T47D (cell line): ENCODE measurements at regions not wholly inside any gene's neighbourhood (a gene's known extent, or its start where the extent isn't known, plus 50 kb on each side); places are given as distances from the start of the nearest gene placed in this dataset.
"Not testable (repeated sequence)": the region's sequence is repeated elsewhere in the genome, so short reads cannot be mapped to it uniquely, and the experiment has no call there.

ENCODE experiments used
- DNase-seq, 2 experiments: peaks; one replicate each; pipeline versions ENCODE4 v3.0.0 to v3.0.0-alpha.2; 2011 to 2012; ENCODE audit warnings: low read depth in 1 of 2, low spot score in 1 of 2
- JUND ChIP-seq: IDR thresholded peaks from 2 replicates; pipeline ENCODE4 v1.6.1; 2012; ENCODE audit warnings: low read depth
- in situ Hi-C: cut with HindIII; loops from 2 replicates; pipeline ENCODE4 v1.10.0; 2016; ENCODE audit warnings: low sequenced_read_pairs, low pct_unique_long_range_greater_than_20kb

GRCh38 chrX:51026862-51027261 lies 116.3 kb downstream of the BMP15 start:
- TF ChIP-seq JUND: no peak
- in situ Hi-C loops: no loop called here
- DNase-seq: no peak

- in situ Hi-C loops: no loop called here
- DNase-seq: peak in 1 of 2 experiments; percentile 1
- no peak for TF ChIP-seq JUND
Observed at GRCh38 chrX:51035746-51036145, 125.2 kb downstream of the BMP15 start.

- peak in 1 of 2 experiments; percentile 47 for DNase-seq
- in situ Hi-C loops: no loop called here
- no peak for TF ChIP-seq JUND
Observed at GRCh38 chrX:51047950-51048349, 137.4 kb downstream of the BMP15 start.

GRCh38 chrX:51053741-51054140 lies 143.2 kb downstream of the BMP15 start:
- no peak for DNase-seq
- in situ Hi-C loops: no loop called here
- no peak for TF ChIP-seq JUND

- in situ Hi-C loops: no loop called here
- no peak for DNase-seq
- no peak for TF ChIP-seq JUND
Observed at GRCh38 chrX:51098046-51098445, 187.5 kb downstream of the BMP15 start.

GRCh38 chrX:51119058-51119926 lies 208.8 kb downstream of the BMP15 start:
- DNase-seq, in situ Hi-C loops: not testable (repeated sequence)

GRCh38 chrX:51125743-51126142 lies 206.9 kb upstream of the NUDT10 start:
- DNase-seq, in situ Hi-C loops: not testable (repeated sequence)

GRCh38 chrX:51144828-51145442 lies 187.7 kb upstream of the NUDT10 start:
- peak; percentile 7 to 54 for DNase-seq
- TF ChIP-seq JUND: no peak
- in situ Hi-C loops: no loop called here

GRCh38 chrX:51148848-51149247 lies 183.8 kb upstream of the NUDT10 start:
- DNase-seq: peak; percentile 3 to 83
- no peak for TF ChIP-seq JUND
- in situ Hi-C loops: no loop called here

DNA sequence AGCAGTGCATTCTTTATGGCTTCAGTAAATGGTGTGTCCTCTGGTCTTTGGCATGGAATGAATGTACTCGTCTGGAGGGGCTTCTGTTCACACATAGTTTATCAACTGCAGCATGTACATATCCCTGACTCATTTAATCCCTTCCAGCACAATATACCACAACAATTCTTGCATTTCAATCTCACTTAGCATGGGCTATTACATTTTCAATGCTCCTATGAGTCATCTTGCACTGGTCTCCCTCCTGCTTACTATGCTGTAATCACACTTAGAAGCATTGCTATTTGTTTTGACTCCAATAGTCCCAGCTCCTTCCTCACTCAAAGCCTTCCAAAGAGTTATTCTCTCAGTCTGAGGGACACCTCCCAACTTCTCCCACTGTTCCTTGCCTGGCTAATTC lies 180.9 kb upstream of the NUDT10 start:
- in situ Hi-C loops: no loop called here
- no peak for DNase-seq

DNA sequence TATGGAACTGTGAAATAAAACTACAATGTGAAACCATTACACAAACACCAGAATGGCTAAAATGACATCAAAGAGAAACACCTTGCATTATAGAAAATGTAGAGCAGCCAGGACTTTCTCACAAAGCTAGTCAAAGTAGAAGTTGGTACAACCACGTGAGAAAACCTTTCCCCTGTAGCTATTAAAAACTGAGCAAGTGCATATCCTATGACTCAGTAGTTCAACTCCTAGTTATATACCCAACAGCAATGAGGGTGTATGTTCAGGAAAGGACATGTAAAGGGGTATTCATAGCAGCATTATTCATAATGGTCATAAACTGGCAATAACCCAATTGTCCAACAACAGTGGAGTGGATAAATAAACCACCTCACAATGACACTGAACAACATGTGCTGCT lies 177.5 kb upstream of the NUDT10 start:
- DNase-seq: no peak
- no peak for TF ChIP-seq JUND
- in situ Hi-C loops: no loop called here

More for the DNA sequence above, 180.9 kb upstream of the NUDT10 start:
- TF ChIP-seq JUND: no peak

GRCh38 chrX:51155566-51155965 lies 177.1 kb upstream of the NUDT10 start:
- TF ChIP-seq JUND: no peak
- no peak for DNase-seq
- in situ Hi-C loops: no loop called here

GRCh38 chrX:51158231-51158630 lies 174.4 kb upstream of the NUDT10 start:
- no peak for TF ChIP-seq JUND
- no peak for DNase-seq
- in situ Hi-C loops: no loop called here

- in situ Hi-C loops: not testable (repeated sequence)
Observed at GRCh38 chrX:51159378-51159777, 173.2 kb upstream of the NUDT10 start.

More at GRCh38 chrX:51159378-51159777, 173.2 kb upstream of the NUDT10 start:
- peak in 1 of 2 experiments; percentile 72 for DNase-seq
